SK-N-SH (cell line): ENCODE measurements at regions not wholly inside any gene's neighbourhood (a gene's known extent, or its start where the extent isn't known, plus 50 kb on each side); places are given as distances from the start of the nearest gene placed in this dataset.

ENCODE experiments used
- CTCF ChIA-PET: fragments of 300-600, 350-600 bp; formaldehyde crosslinking; extraction: SDS; loops from one replicate; lab custom pipeline; 2021; lab: Yijun Ruan, JAX
- POLR2A ChIA-PET: fragments of 350-600 bp; sonication (Branson Sonifier 250); formaldehyde crosslinking; extraction: SDS; loops from one replicate; lab custom pipeline; 2020; ENCODE audit warnings: antibody characterized with exemption, inconsistent platforms; lab: Yijun Ruan, JAX
- DNase-seq: peaks from one replicate; pipeline ENCODE4 v3.0.0; 2012
- H2AFZ ChIP-seq: fragments of 200-600 bp; sonication (generic); 2 replicates; pipeline ENCODE4 v1.8.1; 2016; ENCODE audit warnings: antibody characterized with exemption, mild to moderate bottlenecking, low read depth
- H3F3A ChIP-seq: fragments of 200-600 bp; sonication (generic); replicated peaks from 2 replicates; pipeline ENCODE3; 2016; ENCODE audit warnings: antibody characterized with exemption, mild to moderate bottlenecking; ENCODE audit not compliant: insufficient read depth
- H3K27ac ChIP-seq, 2 experiments: fragments of 200-500 bp in 1 of 2; fragments of 200-600 bp in 1 of 2; sonication (Bioruptor generic) in 1 of 2; sonication (generic), shearing (Covaris generic) in 1 of 2; 2 replicates each; pipeline versions ENCODE4 v1.5.1 to v1.6.1; 2014 to 2016; ENCODE audit warnings: low read depth in 2 of 2, inconsistent platforms in 1 of 2, low read length in 1 of 2, mild to moderate bottlenecking in 1 of 2, mixed read lengths in 1 of 2
- H3K27me3 ChIP-seq: fragments of 200-600 bp; sonication (generic), shearing (Covaris generic); 2 replicates; pipeline ENCODE4 v1.6.1; 2016; ENCODE audit warnings: mixed run types; ENCODE audit not compliant: insufficient read depth
- H3K36me3 ChIP-seq, 2 experiments: fragments of 200-500 bp in 1 of 2; fragments of 200-600 bp in 1 of 2; sonication (Bioruptor generic) in 1 of 2; sonication (generic) in 1 of 2; replicated peaks in 1 of 2; 2 replicates each; pipeline versions ENCODE3 to v1.5.1; 2014 to 2016; ENCODE audit warnings: low read length in 1 of 2, mild to moderate bottlenecking in 1 of 2; ENCODE audit not compliant: insufficient read depth in 2 of 2, control insufficient read depth in 1 of 2
- H3K4me1 ChIP-seq, 2 experiments: fragments of 200-500 bp in 1 of 2; fragments of 200-600 bp in 1 of 2; sonication (Bioruptor generic) in 1 of 2; sonication (generic), shearing (Covaris generic) in 1 of 2; 2 replicates each; pipeline versions ENCODE4 v1.5.1 to v1.6.1; 2014 to 2016; ENCODE audit warnings: low read depth in 1 of 2, low read length in 1 of 2, mixed run types in 1 of 2; ENCODE audit not compliant: insufficient read depth in 2 of 2, control insufficient read depth in 1 of 2
- H3K4me2 ChIP-seq: fragments of 200-600 bp; sonication (generic), shearing (Covaris generic); 2 replicates; pipeline ENCODE4 v1.6.1; 2017; ENCODE audit warnings: mixed run types
- H3K4me3 ChIP-seq, 2 experiments: fragments of 200-500 bp in 1 of 2; fragments of 200-600 bp in 1 of 2; sonication (Bioruptor generic) in 1 of 2; sonication (generic), shearing (Covaris generic) in 1 of 2; 2 replicates each; pipeline versions ENCODE4 v1.5.1 to v1.8.1; 2014 to 2016; ENCODE audit warnings: low read depth in 2 of 2, inconsistent platforms in 1 of 2, low read length in 1 of 2, mild to moderate bottlenecking in 1 of 2, mixed read lengths in 1 of 2, moderate library complexity in 1 of 2
- H3K79me2 ChIP-seq: fragments of 200-600 bp; sonication (generic); 2 replicates; pipeline ENCODE4 v1.8.1; 2017; ENCODE audit warnings: mild to moderate bottlenecking; ENCODE audit not compliant: insufficient read depth
- H3K9ac ChIP-seq: fragments of 200-600 bp; sonication (generic); 2 replicates; pipeline ENCODE4 v1.6.1; 2017; ENCODE audit warnings: mixed run types
- H3K9me2 ChIP-seq: fragments of 200-600 bp; sonication (generic); 2 replicates; pipeline ENCODE4 v1.6.1; 2017; ENCODE audit warnings: mixed run types
- H3K9me3 ChIP-seq: fragments of 200-600 bp; sonication (generic); 2 replicates; pipeline ENCODE4 v1.6.1; 2017; ENCODE audit warnings: mixed run types, mild to moderate bottlenecking, moderate library complexity
- H4K20me1 ChIP-seq: fragments of 200-600 bp; sonication (generic); 2 replicates; pipeline ENCODE4 v1.6.1; 2017; ENCODE audit warnings: mild to moderate bottlenecking, mixed run types; ENCODE audit not compliant: insufficient read depth
- CHD2 ChIP-seq: fragments of 150-350 bp; IDR thresholded peaks from 2 replicates; pipeline ENCODE4 v1.6.1; 2018; ENCODE audit warnings: low read length; ENCODE audit not compliant: partially characterized antibody
- EP300 ChIP-seq, 2 experiments: IDR thresholded peaks; 2 replicates each; pipeline versions ENCODE4 v1.4.0 to v1.6.1; 2012; ENCODE audit warnings: borderline replicate concordance in 1 of 2, low read depth in 1 of 2, low read length in 1 of 2
- EZH2phosphoT487 ChIP-seq: fragments of 200-600 bp; sonication (generic); IDR thresholded peaks from 2 replicates; pipeline ENCODE4 v1.6.1; 2017; ENCODE audit warnings: low read depth, mixed run types, mild to moderate bottlenecking, antibody characterized with exemption, moderate library complexity, borderline replicate concordance
- FOXJ3 ChIP-seq: sonication (generic); formaldehyde crosslinking; IDR thresholded peaks from 2 replicates; pipeline ENCODE4 v1.5.1; 2020; ENCODE audit warnings: mild to moderate bottlenecking, missing genetic modification reagents
- FOXM1 ChIP-seq: IDR thresholded peaks from 2 replicates; pipeline ENCODE4 v1.4.0; 2012; ENCODE audit warnings: low read depth, mild to moderate bottlenecking
- GABPA ChIP-seq: IDR thresholded peaks from 2 replicates; pipeline ENCODE4 v1.4.0; 2012; ENCODE audit warnings: low read depth, mild to moderate bottlenecking
- GATA2 ChIP-seq: sonication (generic); formaldehyde crosslinking; IDR thresholded peaks from 2 replicates; pipeline ENCODE4 v1.5.0; 2020; ENCODE audit warnings: mild to moderate bottlenecking, missing genetic modification reagents
- JUND ChIP-seq: IDR thresholded peaks from 2 replicates; pipeline ENCODE4 v1.4.0; 2012
- NRF1 ChIP-seq: IDR thresholded peaks from 2 replicates; pipeline ENCODE4 v1.6.1; 2012; ENCODE audit warnings: low read depth, mild to moderate bottlenecking, low read length
- PBX3 ChIP-seq: IDR thresholded peaks from 2 replicates; pipeline ENCODE4; 2012
- RCOR1 ChIP-seq: fragments of 150-350 bp; IDR thresholded peaks from 2 replicates; pipeline ENCODE4 v1.6.1; 2017; ENCODE audit warnings: antibody characterized with exemption, low read length
- RXRA ChIP-seq: IDR thresholded peaks from 2 replicates; pipeline ENCODE4 v1.4.0; 2012; ENCODE audit warnings: low read depth, mild to moderate bottlenecking, borderline replicate concordance
- TCF12 ChIP-seq: IDR thresholded peaks from 2 replicates; pipeline ENCODE4 v1.4.0; 2012
- USF1 ChIP-seq: IDR thresholded peaks from 2 replicates; pipeline ENCODE4 v1.4.0; 2012; ENCODE audit warnings: low read depth, borderline replicate concordance
- YY1 ChIP-seq: IDR thresholded peaks from 2 replicates; pipeline ENCODE4 v1.4.0; 2012; ENCODE audit warnings: low read depth, mild to moderate bottlenecking
- ZBTB33 ChIP-seq: IDR thresholded peaks from 2 replicates; pipeline ENCODE4 v1.4.0; 2012; ENCODE audit warnings: low read depth, borderline replicate concordance
- WGBS: methylation state at CpG from one replicate; pipeline ENCODE4 v1.1.6; 2017; ENCODE audit warnings: low lambda C conversion rate; 5-methylcytosine and 5-hydroxymethylcytosine counted together

GRCh38 chr17:53900951-53901350 is 78.2 kb downstream of the KIF2B start:
- ChIA-PET POLR2A (no interaction called here), CTCF (no interaction called here)
- H2AFZ ChIP-seq = no peak overlapping the region
- no peaks in the 10 kb centered on the region; a peak in 1 of 4 replicates for H3K4me1 ChIP-seq
- DNase-seq = no peak
- peak in 1 of 2 experiments; percentile 33; a peak in 1 of 4 replicates for TF ChIP-seq EP300 (IDR thresholded peaks at IDR 0.05; ENCODE audit: borderline replicate concordance in 1 of 2, low read depth in 1 of 2, low read length in 1 of 2)
- TF ChIP-seq FOXJ3 = no peak
- H3K27ac ChIP-seq = no peak overlapping the region
- H4K20me1 ChIP-seq = no peaks in the 10 kb centered on the region
- H3K9me3 ChIP-seq = peaks cover 6% of the 10 kb centered on the region; the same call in 1 of the 2 replicates
- no peaks in the 10 kb centered on the region for H3K9me2 ChIP-seq
- no peak overlapping the region for H3K4me2 ChIP-seq
- H3K4me3 ChIP-seq = no peak overlapping the region
- no peak overlapping the region for H3K9ac ChIP-seq
- WGBS = 10% methylated on average over 1 of the region's 1 CpG
- no peaks in the 10 kb centered on the region for H3F3A ChIP-seq
- no peaks in the 10 kb centered on the region for H3K36me3 ChIP-seq
- no peaks in the 10 kb centered on the region for H3K79me2 ChIP-seq
- no peaks in the 10 kb centered on the region for H3K27me3 ChIP-seq

- peaks cover 12% of the 10 kb centered on the region; the same call in 1 of the 2 replicates for H3K9me3 ChIP-seq
- H2AFZ ChIP-seq = no peak overlapping the region
- no peaks in the 10 kb centered on the region for H3K27me3 ChIP-seq
- no peak for TF ChIP-seq RXRA
- no peak for TF ChIP-seq USF1
- TF ChIP-seq JUND = no peak
- TF ChIP-seq GABPA = no peak
- TF ChIP-seq PBX3 = no peak
- no peak for TF ChIP-seq EP300 (IDR thresholded peaks at IDR 0.05; ENCODE audit: borderline replicate concordance in 1 of 2, low read depth in 1 of 2, low read length in 1 of 2)
- no peak for TF ChIP-seq FOXM1
- no peak for TF ChIP-seq RCOR1
- no peak for TF ChIP-seq EZH2phosphoT487
- TF ChIP-seq CHD2 = no peak
- TF ChIP-seq GATA2 (CRISPR knock-in tag) = no peak
- TF ChIP-seq ZBTB33 = no peak
- no peak for TF ChIP-seq YY1
- TF ChIP-seq TCF12 = no peak
- TF ChIP-seq NRF1 = no peak
- no peak overlapping the region for H3K4me3 ChIP-seq
- ChIA-PET CTCF (no interaction called here), POLR2A (no interaction called here)
- H3K36me3 ChIP-seq = no peaks in the 10 kb centered on the region
- H3K79me2 ChIP-seq = no peaks in the 10 kb centered on the region
- H3K9ac ChIP-seq = no peak overlapping the region
- H3K4me2 ChIP-seq = no peak overlapping the region
- H4K20me1 ChIP-seq = no peaks in the 10 kb centered on the region
- no peak overlapping the region for H3K27ac ChIP-seq
- DNase-seq = no peak
- H3K4me1 ChIP-seq = no peaks in the 10 kb centered on the region
- WGBS = 6% methylated on average over 1 of the region's 1 CpG
- no peaks in the 10 kb centered on the region for H3F3A ChIP-seq
- H3K9me2 ChIP-seq = no peaks in the 10 kb centered on the region
Observed at GRCh38 chr17:53907435-53907834, 84.7 kb downstream of the KIF2B start.
